Hematopoietic multipotent progenitor cell treated with erythropoietin and hydrocortisone succinate and interleukin-3 and kit ligand, for 6 days (in vitro differentiated cells): ENCODE measurements at regions not wholly inside any gene's neighbourhood (a gene's known extent, or its start where the extent isn't known, plus 50 kb on each side); places are given as distances from the start of the nearest gene placed in this dataset.
"Not testable (repeated sequence)": the region's sequence is repeated elsewhere in the genome, so short reads cannot be mapped to it uniquely, and the experiment has no call there.

Experiments used
- DNase-seq: peaks from one replicate; pipeline ENCODE4 v3.0.0-alpha.2; 2015

DNA sequence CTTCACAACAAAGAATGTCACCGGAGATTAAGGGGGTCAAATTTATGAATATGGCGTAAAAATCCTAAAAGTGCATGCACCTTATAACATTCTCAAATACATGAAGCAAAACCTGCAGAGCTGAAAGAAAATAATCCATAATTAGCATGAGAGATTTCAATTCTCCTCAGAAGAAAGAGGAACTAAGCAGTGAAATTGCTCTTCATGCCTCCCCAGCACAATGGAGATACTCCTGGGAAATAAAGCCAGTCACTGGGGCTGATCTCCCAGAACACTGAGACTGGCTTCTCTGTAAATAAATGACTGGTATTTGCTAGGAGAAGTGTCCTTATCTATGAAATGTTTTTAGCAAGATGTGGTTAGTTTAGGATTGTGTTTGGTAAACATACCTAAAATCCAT is 68.1 kb downstream of the GOLGA6L6 start:
- DNase-seq: not testable (repeated sequence)

- not testable (repeated sequence) for DNase-seq
Observed at GRCh38 chr15:20472983-20473382, 68.6 kb downstream of the GOLGA6L6 start.

- not testable (repeated sequence) for DNase-seq
Observed at GRCh38 chr15:20470810-20471209, 70.8 kb downstream of the GOLGA6L6 start.

- not testable (repeated sequence) for DNase-seq
Observed at GRCh38 chr15:20441138-20441537, 100.5 kb downstream of the GOLGA6L6 start.

- DNase-seq: not testable (repeated sequence)
Observed at GRCh38 chr15:20440390-20440789, 101.2 kb downstream of the GOLGA6L6 start.

DNA sequence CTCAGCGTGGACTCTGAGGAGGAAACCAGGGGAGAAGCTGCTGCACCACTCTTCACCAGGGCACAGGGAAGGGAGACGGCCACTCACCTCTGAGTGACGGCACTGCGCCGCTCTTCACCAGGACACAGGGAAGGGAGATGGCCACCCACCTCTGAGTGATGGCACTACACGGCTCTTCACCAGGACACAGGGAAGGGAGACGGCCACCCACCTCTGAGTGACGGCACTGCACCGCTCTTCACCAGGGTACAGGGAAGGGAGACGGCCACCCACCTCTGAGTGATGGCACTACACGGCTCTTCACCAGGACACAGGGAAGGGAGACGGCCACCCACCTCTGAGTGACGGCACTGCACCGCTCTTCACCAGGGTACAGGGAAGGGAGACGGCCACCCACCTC is 102.5 kb downstream of the GOLGA6L6 start:
- DNase-seq: not testable (repeated sequence)

GRCh38 chr15:20438255-20438654 is 103.3 kb downstream of the GOLGA6L6 start:
- DNase-seq: not testable (repeated sequence)

DNA sequence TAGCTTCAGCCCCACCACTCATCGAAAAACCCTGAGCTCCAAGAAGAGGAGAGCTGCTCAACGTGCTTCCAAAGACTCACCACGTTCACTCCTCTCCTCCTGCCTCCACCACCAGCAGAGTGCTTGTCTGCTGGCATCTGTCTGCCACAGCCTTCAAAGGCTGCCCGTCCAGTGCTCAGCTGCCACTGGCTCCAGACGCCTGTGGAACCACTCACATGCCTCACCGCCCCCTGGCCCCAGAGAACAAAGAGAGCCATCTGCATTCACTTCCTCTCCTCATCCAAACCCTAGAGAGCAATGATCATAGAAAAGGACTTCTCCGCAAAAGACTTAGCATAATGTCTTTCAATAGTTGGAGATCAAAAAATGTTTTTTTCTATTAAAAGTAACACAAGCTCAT is 108.1 kb downstream of the GOLGA6L6 start:
- DNase-seq: not testable (repeated sequence)

- not testable (repeated sequence) for DNase-seq
Observed at GRCh38 chr15:20430495-20430894, 111.1 kb downstream of the GOLGA6L6 start.

GRCh38 chr15:20420710-20421109 is 120.9 kb downstream of the GOLGA6L6 start:
- not testable (repeated sequence) for DNase-seq

DNA sequence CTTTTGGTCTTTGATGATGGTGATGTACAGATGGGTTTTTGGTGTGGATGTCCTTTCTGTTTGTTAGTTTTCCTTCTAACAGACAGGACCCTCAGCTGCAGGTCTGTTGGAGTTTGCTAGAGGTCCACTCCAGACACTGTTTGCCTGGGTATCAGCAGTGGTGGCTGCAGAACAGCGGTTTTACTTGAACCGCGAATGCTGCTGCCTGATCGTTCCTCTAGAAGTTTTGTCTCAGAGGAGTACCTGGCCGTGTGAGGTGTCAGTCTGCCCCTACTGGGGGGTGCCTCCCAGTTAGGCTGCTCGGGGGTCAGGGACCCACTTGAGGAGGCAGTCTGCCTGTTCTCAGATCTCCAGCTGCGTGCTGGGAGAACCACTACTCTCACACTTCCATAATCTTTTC is 125.0 kb downstream of the GOLGA6L6 start:
- not testable (repeated sequence) for DNase-seq

DNA sequence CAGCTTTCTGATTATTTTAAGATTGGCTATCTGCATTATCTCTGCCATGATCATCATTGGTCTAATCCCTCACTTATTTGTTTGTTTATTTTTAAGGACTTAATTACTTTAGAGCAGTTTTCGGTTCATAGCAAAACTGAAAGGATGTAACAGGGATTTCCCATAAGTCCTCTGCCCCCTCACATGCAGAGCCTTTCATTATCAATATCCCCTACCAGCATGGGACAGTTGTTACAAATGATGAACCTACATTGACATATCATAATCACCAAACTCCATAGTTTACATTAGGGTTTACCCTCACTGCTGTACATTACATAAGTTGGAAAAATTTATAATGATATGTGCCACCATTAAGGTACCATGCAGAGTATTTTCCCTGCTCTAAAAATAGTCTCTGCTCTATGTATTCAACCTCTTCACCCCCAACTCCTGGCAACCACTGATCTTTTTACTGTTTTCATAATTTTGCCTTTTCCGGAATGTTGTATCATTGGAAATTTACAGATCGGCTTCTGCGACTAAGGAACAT is 131.9 kb downstream of the GOLGA6L6 start:
- not testable (repeated sequence) for DNase-seq

DNA sequence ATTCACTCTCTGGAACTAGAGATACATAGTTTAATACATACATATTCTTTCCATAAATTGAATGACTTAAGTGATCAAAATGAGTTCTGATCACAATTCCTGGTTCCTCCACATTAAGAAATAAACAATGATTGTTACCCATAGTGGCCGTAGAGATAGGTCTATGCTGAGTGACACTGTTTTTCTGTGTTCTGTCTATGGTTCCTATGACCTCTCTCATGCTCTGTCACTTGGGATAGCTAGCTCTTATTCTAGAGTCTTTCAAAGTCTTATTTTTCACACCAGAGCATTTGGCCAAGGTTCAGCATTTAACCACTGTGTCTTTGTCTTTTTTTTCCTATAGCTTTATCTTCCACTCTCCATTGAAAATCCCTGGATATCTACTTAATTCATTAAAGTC is 132.4 kb downstream of the GOLGA6L6 start:
- no peak for DNase-seq

DNA sequence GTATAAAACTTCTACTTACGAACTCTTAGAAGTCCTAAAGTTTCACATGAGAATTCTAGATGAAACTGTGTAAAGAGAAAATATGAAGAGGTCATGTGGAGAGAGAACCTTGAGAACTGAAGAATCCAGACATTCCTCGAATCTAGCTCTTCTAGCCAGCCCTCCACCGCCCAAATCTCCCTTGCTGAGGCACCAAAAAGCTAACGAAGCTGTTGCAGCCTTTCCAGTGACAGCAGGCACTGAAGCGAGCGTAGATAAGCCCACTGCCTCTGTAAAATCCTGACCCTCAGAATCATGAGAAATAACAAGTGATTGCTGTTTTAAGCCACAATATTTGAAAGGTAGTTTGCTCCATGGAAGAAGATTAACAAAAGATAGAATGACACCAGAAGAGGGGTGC is 134.0 kb downstream of the GOLGA6L6 start:
- DNase-seq: no peak

DNA sequence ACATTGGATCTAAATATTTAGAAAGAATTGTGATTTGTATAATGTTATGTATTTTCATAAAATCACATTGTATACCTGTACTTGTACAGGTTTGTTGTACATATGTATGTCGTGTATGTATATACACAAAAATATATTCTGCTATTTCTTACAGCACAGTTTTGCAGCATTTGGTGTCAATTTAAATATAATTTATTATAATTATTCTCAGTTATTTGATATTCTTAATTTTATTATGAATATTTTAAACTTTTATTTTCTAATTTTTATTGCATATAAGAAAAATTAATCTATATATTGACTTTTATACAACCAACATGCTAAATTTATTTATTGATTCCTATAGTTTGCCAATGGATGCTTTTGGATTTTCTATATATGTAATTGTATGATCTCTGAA is 137.0 kb downstream of the GOLGA6L6 start:
- not testable (repeated sequence) for DNase-seq

DNA sequence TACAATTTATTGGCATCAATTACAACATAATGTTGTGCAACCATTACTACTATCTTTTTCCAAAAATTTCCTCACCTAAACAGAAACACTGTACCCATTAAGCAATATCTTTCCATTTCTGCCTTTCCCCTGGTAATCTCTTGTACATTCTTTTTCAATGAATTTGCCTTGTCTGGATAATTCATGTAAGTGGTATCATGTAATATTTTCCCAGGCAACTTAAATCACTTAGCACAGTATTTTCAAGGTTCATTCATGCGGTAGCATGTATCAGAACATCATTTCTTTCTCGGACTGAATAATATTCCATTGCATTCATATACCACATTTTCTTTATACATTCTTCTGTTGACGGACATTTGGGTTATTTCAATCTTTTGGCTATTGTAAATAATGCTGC is 139.0 kb downstream of the GOLGA6L6 start:
- DNase-seq: not testable (repeated sequence)

DNA sequence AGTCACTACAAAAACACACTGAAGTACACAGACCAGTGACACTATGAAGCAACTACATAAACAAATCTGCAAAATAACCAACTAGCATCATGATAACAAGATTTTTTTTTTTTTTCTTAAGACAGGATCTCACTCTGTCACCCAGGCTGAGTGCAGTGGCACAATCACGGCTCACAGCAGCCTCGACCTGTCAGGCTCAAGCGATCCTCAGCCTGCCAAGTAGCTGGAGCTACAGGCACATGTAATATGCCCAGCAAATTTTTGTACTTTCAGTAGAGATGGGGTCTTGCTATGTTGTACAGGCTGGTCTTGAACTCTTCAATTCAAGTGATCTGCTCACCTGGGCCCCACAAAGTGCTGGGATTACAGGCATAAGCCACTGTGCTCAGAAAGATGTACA is 140.5 kb downstream of the GOLGA6L6 start:
- not testable (repeated sequence) for DNase-seq

DNA sequence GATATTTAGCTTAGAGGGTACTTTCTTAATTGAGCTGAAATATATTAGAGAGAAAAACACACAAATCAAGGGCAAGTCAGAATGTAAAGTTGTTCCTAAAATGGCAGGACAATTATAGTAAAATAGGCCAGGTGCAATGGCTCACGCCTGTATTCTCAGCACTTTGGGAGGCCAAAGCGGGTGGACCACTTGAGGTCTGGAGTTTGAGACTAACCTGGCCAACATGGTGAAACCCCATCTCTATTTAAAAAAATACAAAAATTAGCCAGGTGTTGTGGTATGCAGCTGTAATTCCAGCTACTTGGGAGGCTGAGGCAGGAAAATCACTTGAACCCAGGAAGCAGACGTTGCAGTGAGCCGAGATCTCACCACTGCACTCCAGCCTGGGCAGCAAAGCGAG is 142.9 kb downstream of the GOLGA6L6 start:
- not testable (repeated sequence) for DNase-seq

GRCh38 chr15:20388161-20388560 is 153.4 kb downstream of the GOLGA6L6 start:
- not testable (repeated sequence) for DNase-seq

- DNase-seq: no peak
Observed at GRCh38 chr15:20386198-20386597, 155.4 kb downstream of the GOLGA6L6 start.

DNA sequence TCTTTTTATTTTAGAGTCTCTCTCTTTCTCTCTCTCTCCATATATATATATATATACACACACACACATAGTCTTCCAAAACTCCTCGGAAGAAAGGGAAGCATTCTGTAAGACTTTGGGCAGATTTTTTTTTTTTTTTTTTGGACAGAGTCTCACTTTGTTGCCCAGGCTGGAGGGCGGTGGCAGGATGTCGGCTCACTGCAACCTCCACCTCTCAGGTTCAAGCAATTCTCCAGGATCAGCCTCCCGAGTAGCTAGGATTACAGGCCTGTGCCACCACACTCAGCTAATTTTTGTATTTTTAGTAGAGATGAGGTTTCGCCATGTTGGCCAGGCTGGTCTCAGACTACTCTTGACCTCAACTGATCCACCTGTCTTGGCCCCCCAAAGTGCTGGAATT is 161.4 kb downstream of the GOLGA6L6 start:
- not testable (repeated sequence) for DNase-seq

DNA sequence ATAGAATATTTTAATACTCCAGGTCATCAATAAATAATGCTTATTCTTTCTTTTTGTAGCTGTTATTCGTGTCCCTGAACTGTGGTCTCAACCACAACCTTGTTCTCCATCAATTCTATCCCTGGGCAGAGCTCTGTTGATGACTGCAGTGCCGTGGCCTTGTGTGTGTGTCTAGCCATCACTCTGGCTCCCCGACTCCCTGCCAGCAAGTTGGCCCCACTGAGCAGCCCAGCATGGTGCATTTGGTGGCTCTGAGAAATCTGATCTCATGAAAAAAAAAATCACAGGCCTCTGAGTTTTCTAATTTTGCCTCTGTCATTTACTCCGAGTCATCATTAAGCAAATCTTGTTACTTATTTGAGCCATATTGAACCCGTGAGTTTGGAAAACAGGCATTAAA is 164.7 kb downstream of the GOLGA6L6 start:
- no peak for DNase-seq

DNA sequence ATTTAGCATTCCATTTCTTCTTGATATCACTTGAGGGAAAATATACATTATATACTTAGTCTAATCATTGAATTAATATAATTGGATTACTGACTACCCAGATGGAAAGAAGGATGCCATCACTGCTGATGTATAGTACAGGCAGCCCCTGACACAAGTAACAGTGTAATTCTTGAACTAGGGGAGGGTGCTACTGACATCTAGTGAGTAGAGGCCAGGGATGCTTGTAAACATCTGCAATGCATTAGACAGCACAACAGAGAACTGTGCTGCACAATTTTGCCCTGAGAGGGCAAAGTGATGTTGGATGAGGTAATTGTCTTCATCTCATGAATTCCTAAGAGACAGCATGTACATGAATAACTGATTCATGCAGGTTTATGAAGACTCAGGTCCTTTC is 169.2 kb downstream of the GOLGA6L6 start:
- DNase-seq: not testable (repeated sequence)

GRCh38 chr15:20369500-20369899 is 172.1 kb downstream of the GOLGA6L6 start:
- no peak for DNase-seq

DNA sequence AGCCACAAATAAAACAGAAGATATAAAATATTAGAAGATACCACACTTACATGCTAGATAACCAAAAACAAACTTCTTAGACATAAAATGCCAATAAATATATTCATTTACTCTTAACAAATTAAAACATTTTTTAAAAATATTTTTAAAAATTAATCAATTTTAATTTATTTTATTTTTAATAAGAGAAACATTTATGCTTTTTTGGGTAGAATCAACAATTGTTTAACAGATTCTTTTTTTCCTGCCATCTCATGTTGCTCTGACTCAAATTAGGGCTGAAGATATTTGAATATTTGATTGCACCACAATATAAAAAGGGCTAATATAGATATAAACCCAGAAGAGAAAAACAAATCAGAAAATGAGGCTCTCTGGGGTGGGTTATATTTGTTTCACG is 172.6 kb downstream of the GOLGA6L6 start:
- no peak for DNase-seq
